ENCODE measurements at regions not wholly inside any gene's neighbourhood (a gene's known extent, or its start where the extent isn't known, plus 50 kb on each side); places are given as distances from the start of the nearest gene placed in this dataset.

DNA sequence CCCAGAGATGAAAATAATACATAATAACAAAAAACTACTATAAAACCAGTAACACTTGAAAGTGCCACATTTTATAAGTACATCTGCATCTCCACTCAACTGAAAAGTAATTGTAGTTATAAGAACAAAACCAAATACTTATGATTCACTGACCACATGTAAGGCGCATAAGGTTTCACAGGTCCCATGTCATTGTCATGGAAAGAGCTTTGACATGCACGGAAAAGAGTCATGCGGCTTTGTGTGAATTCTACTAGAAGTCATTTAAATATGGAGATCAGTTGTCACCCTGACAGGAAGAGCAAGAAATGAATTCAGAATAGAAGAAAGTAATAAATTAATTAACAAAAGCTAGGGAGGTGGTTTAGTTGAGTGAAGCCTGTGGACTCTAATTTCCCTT, 459.1 kb downstream of the CDH2 start:
- no peak overlapping the region for H3K4me3 ChIP-seq (ENCODE audit: low read depth, low read length)
- no peaks in the 10 kb centered on the region for H3K36me3 ChIP-seq (ENCODE audit: control insufficient read depth, insufficient read depth, low read length)
- 0 out of 2 replicates have a peak overlapping the region, but pooled peaks have one; percentile 50 for H3K27ac ChIP-seq (ENCODE audit: low read depth, low read length)
- peaks cover 31% of the 10 kb centered on the region for H3K4me1 ChIP-seq (ENCODE audit: control insufficient read depth, insufficient read depth, low read length)
- H3K9me3 ChIP-seq (ENCODE audit: control insufficient read depth, insufficient read depth, low read depth, low read length), result no peaks in the 10 kb centered on the region; the same call in 1 of the 2 replicates
- H3K9ac ChIP-seq (ENCODE audit: low read length), result no peak overlapping the region
- H3K27me3 ChIP-seq (ENCODE audit: control insufficient read depth, insufficient read depth, low read length), result no peaks in the 10 kb centered on the region

DNA sequence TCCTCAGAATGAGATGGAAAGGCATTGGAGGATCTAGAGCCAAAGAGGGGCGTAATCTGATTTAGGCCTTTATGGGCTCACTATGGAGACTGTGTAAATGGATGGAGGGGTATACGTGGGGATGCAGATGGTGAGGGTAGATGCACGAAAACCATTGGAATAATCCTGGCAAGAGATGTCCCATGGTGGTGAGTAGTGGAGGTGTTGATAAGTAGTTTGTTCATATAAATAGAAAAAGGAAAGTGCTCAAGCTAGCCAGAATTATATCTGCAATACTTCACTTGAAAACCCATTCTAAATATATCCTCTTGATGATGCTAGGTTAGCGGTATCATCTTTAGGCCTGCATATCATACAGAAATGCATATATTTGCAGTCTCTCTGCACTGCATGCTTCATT, 459.7 kb downstream of the CDH2 start:
- peaks cover 37% of the 10 kb centered on the region for H3K4me1 ChIP-seq (ENCODE audit: control insufficient read depth, insufficient read depth, low read length)
- 0 out of 2 replicates have a peak overlapping the region, but pooled peaks have one; percentile 50 for H3K27ac ChIP-seq (ENCODE audit: low read depth, low read length)
- no peak overlapping the region for H3K4me3 ChIP-seq (ENCODE audit: low read depth, low read length)
- no peaks in the 10 kb centered on the region for H3K36me3 ChIP-seq (ENCODE audit: control insufficient read depth, insufficient read depth, low read length)
- no peaks in the 10 kb centered on the region; the same call in 1 of the 2 replicates for H3K9me3 ChIP-seq (ENCODE audit: control insufficient read depth, insufficient read depth, low read depth, low read length)
- no peak overlapping the region for H3K9ac ChIP-seq (ENCODE audit: low read length)
- no peaks in the 10 kb centered on the region for H3K27me3 ChIP-seq (ENCODE audit: control insufficient read depth, insufficient read depth, low read length)

DNA sequence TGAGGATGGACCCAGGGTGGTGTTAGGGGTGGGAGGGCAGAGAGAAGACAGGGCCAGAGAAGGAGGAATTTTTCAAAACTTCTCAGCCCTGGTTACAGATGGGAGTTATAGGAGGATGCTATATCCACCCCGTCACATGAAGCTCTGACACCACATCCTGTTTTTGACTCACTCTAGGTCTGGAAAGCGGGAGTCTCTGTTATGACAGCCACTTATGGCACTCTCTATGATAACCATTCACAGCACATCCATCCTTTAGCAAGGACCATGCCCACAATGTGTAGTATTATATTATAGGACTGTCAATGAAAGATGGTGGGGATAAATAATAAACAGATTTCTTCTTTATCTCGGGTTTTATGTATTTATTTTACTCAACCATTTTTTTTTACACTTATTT, 461.2 kb downstream of the CDH2 start:
- Histone ChIP-seq H3K9ac (ENCODE audit: low read length) (no peak overlapping the region), H3K4me1 (ENCODE audit: control insufficient read depth, insufficient read depth, low read length) (peaks cover 44% of the 10 kb centered on the region), H3K36me3 (ENCODE audit: control insufficient read depth, insufficient read depth, low read length) (no peaks in the 10 kb centered on the region), H3K4me3 (ENCODE audit: low read depth, low read length) (no peak overlapping the region), H3K9me3 (ENCODE audit: control insufficient read depth, insufficient read depth, low read depth, low read length) (no peaks in the 10 kb centered on the region; the same call in 1 of the 2 replicates), H3K27me3 (ENCODE audit: control insufficient read depth, insufficient read depth, low read length) (no peaks in the 10 kb centered on the region), H3K27ac (ENCODE audit: low read depth, low read length) (no peak overlapping the region)

DNA sequence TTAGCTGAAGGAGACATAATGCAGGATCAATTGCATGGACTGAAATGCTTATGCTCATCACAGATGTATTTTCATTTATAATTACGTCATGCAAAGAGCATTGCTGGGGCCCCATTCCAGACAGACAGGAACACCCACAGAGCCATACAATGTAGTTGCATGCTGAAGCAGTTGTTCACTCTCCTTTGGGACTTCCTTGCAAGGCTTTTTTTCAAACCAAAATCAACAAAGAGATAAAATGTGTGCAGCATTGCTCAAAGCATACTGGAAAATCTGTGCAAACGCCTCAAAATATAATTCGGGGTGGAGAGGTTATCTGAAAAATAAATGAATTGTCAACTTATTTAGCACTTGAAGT, 463.2 kb downstream of the CDH2 start:
- Histone ChIP-seq H3K4me3 (ENCODE audit: low read depth, low read length) (no peak overlapping the region), H3K4me1 (ENCODE audit: control insufficient read depth, insufficient read depth, low read length) (peaks cover 42% of the 10 kb centered on the region), H3K9me3 (ENCODE audit: control insufficient read depth, insufficient read depth, low read depth, low read length) (peaks cover 9% of the 10 kb centered on the region), H3K9ac (ENCODE audit: low read length) (no peak overlapping the region), H3K27ac (ENCODE audit: low read depth, low read length) (peak overlapping the region; percentile 53; the same call in 1 of the 2 replicates), H3K36me3 (ENCODE audit: control insufficient read depth, insufficient read depth, low read length) (no peaks in the 10 kb centered on the region), H3K27me3 (ENCODE audit: control insufficient read depth, insufficient read depth, low read length) (no peaks in the 10 kb centered on the region)

DNA sequence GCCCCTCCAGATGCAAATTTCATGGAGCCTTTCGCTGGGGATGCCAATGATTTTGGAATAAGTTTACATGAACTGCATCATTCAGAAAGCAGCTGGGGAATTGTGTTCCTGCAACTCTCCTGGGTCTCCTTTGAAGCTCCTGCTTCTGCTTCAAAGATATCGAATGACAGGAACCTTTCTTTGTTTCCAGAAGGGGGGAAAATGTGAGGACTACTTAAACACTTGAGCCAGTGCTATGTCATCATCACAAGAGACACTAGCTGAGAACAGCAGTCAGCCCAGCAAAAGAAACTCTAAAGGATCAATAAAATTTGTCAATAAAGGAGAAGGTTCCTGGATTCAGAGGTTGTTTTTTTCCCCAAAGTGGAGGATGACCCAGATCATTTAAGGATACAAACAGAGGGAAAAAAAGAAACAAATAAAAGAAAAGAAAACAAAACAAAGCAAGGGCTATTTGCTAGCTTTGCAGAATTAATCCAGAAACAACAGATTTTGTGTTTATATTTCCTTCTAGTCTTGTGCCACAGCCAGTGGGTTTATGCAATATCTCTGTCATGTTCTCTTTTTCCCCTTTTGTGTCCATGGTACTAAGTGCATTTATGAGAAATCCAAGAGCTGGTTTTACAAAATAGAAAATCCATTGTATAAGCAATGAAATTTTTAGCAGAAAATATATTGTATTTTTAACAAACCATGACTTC, 463.7 kb downstream of the CDH2 start:
- Histone ChIP-seq H3K4me1 (ENCODE audit: control insufficient read depth, insufficient read depth, low read length) (peaks cover 39% of the 10 kb centered on the region), H3K9me3 (ENCODE audit: control insufficient read depth, insufficient read depth, low read depth, low read length) (peaks cover 9% of the 10 kb centered on the region), H3K36me3 (ENCODE audit: control insufficient read depth, insufficient read depth, low read length) (no peaks in the 10 kb centered on the region), H3K27ac (ENCODE audit: low read depth, low read length) (peak overlapping the region; percentile 53), H3K9ac (ENCODE audit: low read length) (peak overlapping the region; percentile 13), H3K4me3 (ENCODE audit: low read depth, low read length) (no peak overlapping the region), H3K27me3 (ENCODE audit: control insufficient read depth, insufficient read depth, low read length) (no peaks in the 10 kb centered on the region)

- Histone ChIP-seq H3K9ac (ENCODE audit: low read length) (no peak overlapping the region), H3K9me3 (ENCODE audit: control insufficient read depth, insufficient read depth, low read depth, low read length) (peaks cover 9% of the 10 kb centered on the region), H3K36me3 (ENCODE audit: control insufficient read depth, insufficient read depth, low read length) (no peaks in the 10 kb centered on the region), H3K27me3 (ENCODE audit: control insufficient read depth, insufficient read depth, low read length) (no peaks in the 10 kb centered on the region), H3K4me1 (ENCODE audit: control insufficient read depth, insufficient read depth, low read length) (peaks cover 30% of the 10 kb centered on the region), H3K27ac (ENCODE audit: low read depth, low read length) (no peak overlapping the region), H3K4me3 (ENCODE audit: low read depth, low read length) (no peak overlapping the region)
Measured at GRCh38 chr18:27712066-27712465, 464.9 kb downstream of the CDH2 start.

GRCh38 chr18:27711382-27711781, 465.5 kb downstream of the CDH2 start:
- no peak overlapping the region for H3K27ac ChIP-seq (ENCODE audit: low read depth, low read length)
- peaks cover 27% of the 10 kb centered on the region for H3K4me1 ChIP-seq (ENCODE audit: control insufficient read depth, insufficient read depth, low read length)
- no peaks in the 10 kb centered on the region for H3K36me3 ChIP-seq (ENCODE audit: control insufficient read depth, insufficient read depth, low read length)
- no peaks in the 10 kb centered on the region for H3K27me3 ChIP-seq (ENCODE audit: control insufficient read depth, insufficient read depth, low read length)
- no peak overlapping the region for H3K4me3 ChIP-seq (ENCODE audit: low read depth, low read length)
- peaks cover 9% of the 10 kb centered on the region for H3K9me3 ChIP-seq (ENCODE audit: control insufficient read depth, insufficient read depth, low read depth, low read length)
- H3K9ac ChIP-seq (ENCODE audit: low read length), result no peak overlapping the region

DNA sequence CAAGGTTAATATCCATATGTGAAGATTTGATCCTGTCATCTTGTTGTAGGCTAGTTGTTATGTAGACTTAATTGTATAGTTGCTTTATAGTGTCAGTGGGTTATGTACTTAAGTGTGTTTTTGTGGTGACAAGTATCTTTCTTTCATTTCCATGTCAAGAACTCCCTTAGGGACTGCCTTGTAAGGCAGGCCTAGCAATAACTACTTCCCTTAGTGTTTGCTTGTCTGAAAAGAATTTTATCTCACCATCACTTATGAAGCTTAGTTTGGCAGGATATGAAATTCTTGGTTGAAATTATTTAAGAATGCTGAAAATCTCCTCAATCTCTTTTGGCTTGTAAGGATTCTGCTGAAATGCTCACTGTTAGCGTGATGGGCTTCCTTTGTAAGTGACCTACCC, 467.6 kb downstream of the CDH2 start:
- Histone ChIP-seq H3K27ac (ENCODE audit: low read depth, low read length) (no peak overlapping the region), H3K9ac (ENCODE audit: low read length) (no peak overlapping the region), H3K4me1 (ENCODE audit: control insufficient read depth, insufficient read depth, low read length) (peaks cover 36% of the 10 kb centered on the region), H3K36me3 (ENCODE audit: control insufficient read depth, insufficient read depth, low read length) (no peaks in the 10 kb centered on the region), H3K27me3 (ENCODE audit: control insufficient read depth, insufficient read depth, low read length) (no peaks in the 10 kb centered on the region), H3K4me3 (ENCODE audit: low read depth, low read length) (no peak overlapping the region), H3K9me3 (ENCODE audit: control insufficient read depth, insufficient read depth, low read depth, low read length) (peaks cover 9% of the 10 kb centered on the region)

DNA sequence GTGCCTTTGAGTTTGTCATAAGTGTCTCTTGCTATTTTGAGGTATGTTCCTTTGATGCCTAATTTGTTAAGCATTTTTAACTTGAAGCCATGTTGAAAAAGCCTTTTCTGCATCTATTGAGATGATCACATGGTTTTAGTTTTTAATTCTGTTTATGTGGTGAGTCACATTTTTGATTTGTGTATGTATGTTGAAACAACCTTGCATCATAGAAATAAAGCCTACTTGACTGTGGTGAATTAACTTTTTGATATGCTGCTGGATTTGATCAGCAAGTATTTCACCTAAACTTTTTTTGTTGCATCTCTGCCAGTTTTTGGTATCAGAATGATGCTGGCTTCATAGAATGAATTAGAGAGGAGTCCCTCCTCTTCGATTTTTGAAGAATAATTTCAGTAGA, 469.7 kb downstream of the CDH2 start:
- Histone ChIP-seq H3K9ac (ENCODE audit: low read length) (no peak overlapping the region), H3K9me3 (ENCODE audit: control insufficient read depth, insufficient read depth, low read depth, low read length) (peaks cover 9% of the 10 kb centered on the region), H3K27me3 (ENCODE audit: control insufficient read depth, insufficient read depth, low read length) (no peaks in the 10 kb centered on the region), H3K27ac (ENCODE audit: low read depth, low read length) (no peak overlapping the region), H3K36me3 (ENCODE audit: control insufficient read depth, insufficient read depth, low read length) (no peaks in the 10 kb centered on the region), H3K4me1 (ENCODE audit: control insufficient read depth, insufficient read depth, low read length) (peaks cover 15% of the 10 kb centered on the region), H3K4me3 (ENCODE audit: low read depth, low read length) (no peak overlapping the region)

DNA sequence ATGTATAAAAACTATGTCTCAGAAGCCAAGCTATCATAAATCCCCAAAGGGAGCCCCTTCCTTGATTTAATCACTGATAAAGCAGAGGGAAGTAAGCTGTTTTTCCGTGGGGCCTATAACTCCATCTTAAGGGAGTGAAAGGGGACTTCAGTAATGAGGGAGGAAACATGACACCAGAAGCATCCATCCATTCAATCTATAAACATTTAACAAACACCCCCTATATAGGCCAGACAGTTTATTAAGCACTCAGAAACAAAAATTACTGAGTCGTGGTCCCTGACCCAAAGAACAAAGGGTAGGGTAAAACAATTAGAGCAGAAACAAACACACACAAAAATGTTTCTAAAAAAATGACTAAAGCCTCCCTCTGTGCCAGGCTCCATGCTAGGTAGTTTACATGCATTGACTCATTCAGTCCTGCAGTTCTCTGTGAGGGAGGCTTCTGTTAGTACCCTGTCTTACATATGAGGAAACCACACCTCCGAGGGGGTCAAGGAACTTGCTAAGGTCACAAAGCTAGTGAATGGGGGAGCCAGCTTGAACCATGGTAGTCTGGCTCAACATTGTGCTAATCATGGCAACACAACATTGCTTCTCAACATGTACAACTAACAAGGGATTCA, 472.1 kb downstream of the CDH2 start:
- no peak overlapping the region for H3K27ac ChIP-seq (ENCODE audit: low read depth, low read length)
- no peaks in the 10 kb centered on the region for H3K27me3 ChIP-seq (ENCODE audit: control insufficient read depth, insufficient read depth, low read length)
- H3K36me3 ChIP-seq (ENCODE audit: control insufficient read depth, insufficient read depth, low read length), result no peaks in the 10 kb centered on the region
- H3K9me3 ChIP-seq (ENCODE audit: control insufficient read depth, insufficient read depth, low read depth, low read length), result peaks cover 6% of the 10 kb centered on the region
- no peak overlapping the region for H3K9ac ChIP-seq (ENCODE audit: low read length)
- peaks cover 9% of the 10 kb centered on the region; the same call in 1 of the 2 replicates for H3K4me1 ChIP-seq (ENCODE audit: control insufficient read depth, insufficient read depth, low read length)
- H3K4me3 ChIP-seq (ENCODE audit: low read depth, low read length), result no peak overlapping the region

GRCh38 chr18:27699137-27699536, 477.8 kb downstream of the CDH2 start:
- Histone ChIP-seq H3K4me1 (ENCODE audit: control insufficient read depth, insufficient read depth, low read length) (no peaks in the 10 kb centered on the region; the same call in 1 of the 2 replicates), H3K4me3 (ENCODE audit: low read depth, low read length) (no peak overlapping the region), H3K9ac (ENCODE audit: low read length) (no peak overlapping the region), H3K27ac (ENCODE audit: low read depth, low read length) (no peak overlapping the region), H3K27me3 (ENCODE audit: control insufficient read depth, insufficient read depth, low read length) (no peaks in the 10 kb centered on the region), H3K36me3 (ENCODE audit: control insufficient read depth, insufficient read depth, low read length) (no peaks in the 10 kb centered on the region), H3K9me3 (ENCODE audit: control insufficient read depth, insufficient read depth, low read depth, low read length) (no peaks in the 10 kb centered on the region)

Measured in HUES6 (cell line).